ENCODE measurements at regions not wholly inside any gene's neighbourhood (a gene's known extent, or its start where the extent isn't known, plus 50 kb on each side); places are given as distances from the start of the nearest gene placed in this dataset.

DNA sequence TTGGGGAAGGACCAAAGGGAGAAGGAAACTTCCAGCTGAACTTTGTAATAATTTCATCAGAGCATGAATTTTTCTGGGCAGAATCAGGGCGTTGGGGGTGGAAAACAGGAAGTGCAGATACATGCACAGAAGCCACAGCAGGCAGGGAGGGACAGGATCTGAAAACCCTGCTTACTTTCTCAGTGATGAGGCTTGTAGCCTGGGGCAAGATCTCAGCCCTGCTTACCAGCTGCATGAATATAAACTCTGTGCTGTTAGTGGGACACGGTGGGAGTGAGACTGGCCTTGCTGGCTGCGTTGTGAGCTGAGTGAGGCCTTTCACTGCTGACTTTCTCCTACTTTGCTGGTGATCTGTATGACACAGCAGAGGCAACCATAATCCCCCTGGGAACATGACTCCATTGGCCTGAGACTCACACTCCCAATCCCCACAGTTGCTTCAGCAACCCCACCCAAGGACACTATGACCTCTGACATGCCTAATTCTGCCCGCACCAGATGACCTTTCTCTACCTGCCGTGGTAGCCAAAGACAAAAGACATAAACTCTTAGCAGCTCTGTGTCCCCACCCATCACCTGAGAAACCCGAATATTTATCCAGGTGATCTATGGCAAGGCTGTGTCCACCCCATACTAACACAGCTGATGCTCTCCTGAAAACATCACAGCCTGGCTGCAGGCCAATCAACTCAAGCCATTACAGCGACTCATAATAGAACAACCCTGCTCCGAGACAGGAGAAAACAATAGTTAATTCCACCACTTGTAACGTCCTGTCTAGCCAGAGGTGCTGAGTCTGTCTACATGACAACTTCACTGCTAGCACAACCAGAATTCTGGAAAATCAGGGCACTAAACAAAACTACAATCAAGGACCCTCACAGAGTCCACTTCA is 190.7 kb upstream of the CHRM2 start:
- TF ChIP-seq, protein P1, sequence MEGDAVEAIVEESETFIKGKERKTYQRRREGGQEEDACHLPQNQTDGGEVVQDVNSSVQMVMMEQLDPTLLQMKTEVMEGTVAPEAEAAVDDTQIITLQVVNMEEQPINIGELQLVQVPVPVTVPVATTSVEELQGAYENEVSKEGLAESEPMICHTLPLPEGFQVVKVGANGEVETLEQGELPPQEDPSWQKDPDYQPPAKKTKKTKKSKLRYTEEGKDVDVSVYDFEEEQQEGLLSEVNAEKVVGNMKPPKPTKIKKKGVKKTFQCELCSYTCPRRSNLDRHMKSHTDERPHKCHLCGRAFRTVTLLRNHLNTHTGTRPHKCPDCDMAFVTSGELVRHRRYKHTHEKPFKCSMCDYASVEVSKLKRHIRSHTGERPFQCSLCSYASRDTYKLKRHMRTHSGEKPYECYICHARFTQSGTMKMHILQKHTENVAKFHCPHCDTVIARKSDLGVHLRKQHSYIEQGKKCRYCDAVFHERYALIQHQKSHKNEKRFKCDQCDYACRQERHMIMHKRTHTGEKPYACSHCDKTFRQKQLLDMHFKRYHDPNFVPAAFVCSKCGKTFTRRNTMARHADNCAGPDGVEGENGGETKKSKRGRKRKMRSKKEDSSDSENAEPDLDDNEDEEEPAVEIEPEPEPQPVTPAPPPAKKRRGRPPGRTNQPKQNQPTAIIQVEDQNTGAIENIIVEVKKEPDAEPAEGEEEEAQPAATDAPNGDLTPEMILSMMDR (IDR thresholded peaks at IDR 0.05) = no peak
- no peak for TF ChIP-seq CHD2 (IDR thresholded peaks at IDR 0.05; ENCODE audit: low read length, partially characterized antibody)
- no peak for TF ChIP-seq CEBPB (IDR thresholded peaks at IDR 0.05)
- no peak for TF ChIP-seq POLR2A (IDR thresholded peaks at IDR 0.05; ENCODE audit: low read length)
- TF ChIP-seq HEYL (CRISPR knock-in tag; IDR thresholded peaks at IDR 0.05) = no peak
